ENCODE measurements at regions not wholly inside any gene's neighbourhood (a gene's known extent, or its start where the extent isn't known, plus 50 kb on each side); places are given as distances from the start of the nearest gene placed in this dataset.

GRCh38 chr2:235212501-235213158, 260.8 kb downstream of the SH3BP4 start:
- TF ChIP-seq CTCF (IDR thresholded peaks at IDR 0.05) (no peak), POLR2A (IDR thresholded peaks at IDR 0.05) (no peak)
